OCI-LY7 (cell line): ENCODE measurements at regions not wholly inside any gene's neighbourhood (a gene's known extent, or its start where the extent isn't known, plus 50 kb on each side); places are given as distances from the start of the nearest gene placed in this dataset.

Source experiments
- BruUV-seq: library from RNA; stranded (reverse); fragments of 400-500 nt; replicated peaks from 2 replicates; lab custom pipeline; 2021; lab: Mats Ljungman, UMichigan
- CTCF ChIA-PET: fragments of 300-600 bp; sonication (Branson Sonifier 250); formaldehyde crosslinking; loops from one replicate; lab custom pipeline; 2022; ENCODE audit warnings: antibody characterized with exemption; ENCODE audit not compliant: unreplicated experiment; lab: Charles Lee
- POLR2A ChIA-PET: fragments of 300-600 bp; sonication (Branson Sonifier 250); formaldehyde crosslinking; loops from one replicate; lab custom pipeline; 2022; ENCODE audit warnings: antibody characterized with exemption; lab: Charles Lee
- DNase-seq: peaks from one replicate; pipeline ENCODE4 v3.0.0-alpha.2; 2015; ENCODE audit warnings: low spot score
- H2AFZ ChIP-seq: fragments of 200-600 bp; sonication (generic), shearing (Covaris generic); 2 replicates; pipeline ENCODE4 v1.6.1; 2014; ENCODE audit warnings: mild to moderate bottlenecking, antibody characterized with exemption, low read length, moderate library complexity
- H3K27ac ChIP-seq: fragments of 200-600 bp; sonication (generic); 2 replicates; pipeline ENCODE4 v1.5.1; 2014; ENCODE audit warnings: mixed run types, low read depth, mild to moderate bottlenecking, moderate library complexity, low read length, inconsistent platforms; ENCODE audit not compliant: poor library complexity, severe bottlenecking
- H3K36me3 ChIP-seq: fragments of 200-600 bp; sonication (generic); 2 replicates; pipeline ENCODE4 v1.6.1; 2014; ENCODE audit warnings: mild to moderate bottlenecking, antibody characterized with exemption, low read length, moderate library complexity, mixed read lengths; ENCODE audit not compliant: insufficient read depth
- H3K4me1 ChIP-seq: fragments of 200-600 bp; sonication (generic); 2 replicates; pipeline ENCODE4 v1.5.1; 2014; ENCODE audit warnings: mild to moderate bottlenecking, low read length; ENCODE audit not compliant: insufficient read depth, poor library complexity, severe bottlenecking
- H3K4me2 ChIP-seq: fragments of 200-600 bp; sonication (generic); 2 replicates; pipeline ENCODE4 v1.6.1; 2014; ENCODE audit warnings: mild to moderate bottlenecking, low read length
- H3K4me3 ChIP-seq: fragments of 200-600 bp; sonication (generic); 2 replicates; pipeline ENCODE4 v1.5.1; 2014; ENCODE audit warnings: mild to moderate bottlenecking, low read depth, low read length; ENCODE audit not compliant: poor library complexity, severe bottlenecking
- H3K79me2 ChIP-seq: fragments of 200-600 bp; sonication (generic); 2 replicates; pipeline ENCODE4 v1.6.1; 2016; ENCODE audit warnings: low read depth, mild to moderate bottlenecking, low read length, moderate library complexity, mixed read lengths; ENCODE audit not compliant: insufficient read depth
- H3K9me2 ChIP-seq: fragments of 200-600 bp; sonication (generic); 2 replicates; pipeline ENCODE4 v1.6.1; 2016; ENCODE audit warnings: mild to moderate bottlenecking, low read length, mixed read lengths; ENCODE audit not compliant: insufficient read depth
- H3K9me3 ChIP-seq: fragments of 200-600 bp; sonication (generic); 2 replicates; pipeline ENCODE4 v1.6.1; 2014; ENCODE audit warnings: mild to moderate bottlenecking, mixed run types, low read length, mixed read lengths
- H4K20me1 ChIP-seq: fragments of 200-600 bp; sonication (generic); 2 replicates; pipeline ENCODE4 v1.6.1; 2014; ENCODE audit warnings: mild to moderate bottlenecking, antibody characterized with exemption, low read length, moderate library complexity, mixed read lengths; ENCODE audit not compliant: insufficient read depth
- EZH2phosphoT487 ChIP-seq: fragments of 200-600 bp; sonication (generic); IDR thresholded peaks from 2 replicates; pipeline ENCODE4 v1.6.1; 2018; ENCODE audit warnings: low read depth, borderline replicate concordance, mild to moderate bottlenecking, mixed run types, antibody characterized with exemption, low read length, moderate library complexity, mixed read lengths
- intact Hi-C: fragments of 100-400 bp; cut with micrococcal nuclease; formaldehyde crosslinking; loops from one replicate; pipeline ENCODE4 v1.10.0; 2022; ENCODE audit not compliant: unreplicated experiment
- TF ChIP-seq, protein P1 (sequence below): fragments of 200-600 bp; sonication (generic); conservative IDR thresholded peaks from 2 replicates; pipeline ENCODE4 v1.5.1; 2014; ENCODE audit warnings: mild to moderate bottlenecking, antibody characterized with exemption, low read length, moderate library complexity, mixed read lengths

DNA sequence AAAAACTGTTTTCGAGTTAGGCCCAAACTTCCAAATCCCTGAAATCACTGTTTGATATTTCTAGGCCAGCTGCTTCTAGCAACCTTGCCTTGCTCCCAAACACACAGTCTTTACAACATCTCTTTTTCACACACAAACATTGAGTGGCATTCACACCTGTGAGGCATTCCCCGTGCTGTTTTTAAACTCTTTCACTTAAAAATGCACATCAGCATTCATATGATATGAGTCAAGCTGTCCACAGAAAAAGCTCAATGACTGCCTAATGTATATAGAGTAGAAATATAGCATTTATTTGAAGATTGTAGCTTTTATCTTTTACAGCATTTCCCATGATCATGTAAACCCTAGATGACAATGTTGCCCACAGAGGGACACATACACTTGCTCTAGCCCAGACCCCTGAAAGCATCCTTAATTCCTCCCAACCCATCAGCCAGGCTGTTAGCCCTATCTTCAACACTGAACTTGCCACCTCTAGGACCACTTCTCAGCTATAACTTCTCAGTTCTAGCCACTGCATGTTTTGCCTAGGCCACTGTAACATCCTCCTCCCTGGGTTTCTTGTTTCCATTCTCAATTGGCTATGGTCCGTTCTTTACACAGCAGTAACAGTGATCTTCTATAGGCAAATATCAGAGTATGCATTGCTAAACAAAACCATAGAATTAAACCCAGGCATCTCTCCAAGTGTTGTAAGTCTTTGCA lies 782.6 kb downstream of the DIPK2A start:
- intact Hi-C loops: no loop called here
- Histone ChIP-seq H3K4me3 (no peak overlapping the region), H3K9me3 (no peaks in the 10 kb centered on the region), H3K36me3 (no peaks in the 10 kb centered on the region), H3K27ac (no peak overlapping the region), H2AFZ (no peak overlapping the region), H3K9me2 (no peaks in the 10 kb centered on the region), H3K4me2 (no peak overlapping the region), H4K20me1 (no peaks in the 10 kb centered on the region), H3K79me2 (no peaks in the 10 kb centered on the region), H3K4me1 (no peaks in the 10 kb centered on the region)
- BruUV-seq: no TSS peak
- no peak for TF ChIP-seq EZH2phosphoT487
- TF ChIP-seq, protein P1, sequence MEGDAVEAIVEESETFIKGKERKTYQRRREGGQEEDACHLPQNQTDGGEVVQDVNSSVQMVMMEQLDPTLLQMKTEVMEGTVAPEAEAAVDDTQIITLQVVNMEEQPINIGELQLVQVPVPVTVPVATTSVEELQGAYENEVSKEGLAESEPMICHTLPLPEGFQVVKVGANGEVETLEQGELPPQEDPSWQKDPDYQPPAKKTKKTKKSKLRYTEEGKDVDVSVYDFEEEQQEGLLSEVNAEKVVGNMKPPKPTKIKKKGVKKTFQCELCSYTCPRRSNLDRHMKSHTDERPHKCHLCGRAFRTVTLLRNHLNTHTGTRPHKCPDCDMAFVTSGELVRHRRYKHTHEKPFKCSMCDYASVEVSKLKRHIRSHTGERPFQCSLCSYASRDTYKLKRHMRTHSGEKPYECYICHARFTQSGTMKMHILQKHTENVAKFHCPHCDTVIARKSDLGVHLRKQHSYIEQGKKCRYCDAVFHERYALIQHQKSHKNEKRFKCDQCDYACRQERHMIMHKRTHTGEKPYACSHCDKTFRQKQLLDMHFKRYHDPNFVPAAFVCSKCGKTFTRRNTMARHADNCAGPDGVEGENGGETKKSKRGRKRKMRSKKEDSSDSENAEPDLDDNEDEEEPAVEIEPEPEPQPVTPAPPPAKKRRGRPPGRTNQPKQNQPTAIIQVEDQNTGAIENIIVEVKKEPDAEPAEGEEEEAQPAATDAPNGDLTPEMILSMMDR: no peak
- ChIA-PET CTCF (no interaction called here), POLR2A (no interaction called here)
- no peak for DNase-seq

DNA sequence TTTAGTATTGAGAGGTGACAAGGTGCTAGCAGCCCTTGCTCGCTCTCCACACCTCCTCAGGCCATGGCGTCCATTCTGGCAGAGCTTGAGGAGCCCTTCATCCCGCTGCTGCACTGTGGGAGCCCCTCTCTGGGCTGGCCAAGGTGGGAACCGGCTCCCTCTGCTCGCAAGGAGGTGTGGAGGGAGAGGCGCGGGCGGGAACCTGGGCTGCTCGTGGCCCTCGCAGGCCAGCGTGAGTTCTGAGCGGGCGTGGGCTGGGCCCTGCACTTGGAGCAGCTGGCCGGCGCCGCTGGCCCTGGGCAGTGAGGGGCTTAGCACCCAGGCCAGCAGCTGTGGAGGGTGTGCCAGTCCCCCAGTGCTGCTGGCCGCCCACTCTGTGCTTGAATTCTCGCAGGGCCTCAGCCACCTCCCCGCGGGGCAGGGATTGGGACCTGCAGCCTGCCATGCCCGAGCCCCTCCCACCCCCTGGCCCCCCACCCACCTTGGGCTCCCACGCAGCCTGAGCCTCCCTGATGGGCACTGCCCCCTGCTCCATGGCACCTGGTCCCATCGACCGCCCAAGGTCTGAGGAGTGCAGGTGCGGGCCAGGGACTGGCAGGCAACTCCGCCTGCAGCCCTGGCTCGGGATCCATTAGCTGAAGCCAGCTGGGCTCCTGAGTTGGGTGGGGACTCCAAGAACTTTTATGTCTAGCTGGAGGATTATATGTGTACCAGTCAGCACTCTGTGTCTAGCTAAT lies 785.2 kb downstream of the DIPK2A start:
- ChIA-PET CTCF (no interaction called here), POLR2A (interaction anchor here (0.7 kb wide), 1 partner anchor 704 kb away, joined by 3 read pairs; no protein-coding TSS in a partner anchor)
- Histone ChIP-seq H3K4me3 (no peak overlapping the region), H3K9me2 (no peaks in the 10 kb centered on the region), H3K4me1 (no peaks in the 10 kb centered on the region), H3K4me2 (no peak overlapping the region), H3K27ac (no peak overlapping the region), H2AFZ (no peak overlapping the region), H4K20me1 (no peaks in the 10 kb centered on the region), H3K9me3 (no peaks in the 10 kb centered on the region), H3K36me3 (no peaks in the 10 kb centered on the region), H3K79me2 (no peaks in the 10 kb centered on the region)
- intact Hi-C loops: no loop called here
- no peak for TF ChIP-seq EZH2phosphoT487
- TF ChIP-seq, protein P1: no peak
- no TSS peak for BruUV-seq
- no peak for DNase-seq

DNA sequence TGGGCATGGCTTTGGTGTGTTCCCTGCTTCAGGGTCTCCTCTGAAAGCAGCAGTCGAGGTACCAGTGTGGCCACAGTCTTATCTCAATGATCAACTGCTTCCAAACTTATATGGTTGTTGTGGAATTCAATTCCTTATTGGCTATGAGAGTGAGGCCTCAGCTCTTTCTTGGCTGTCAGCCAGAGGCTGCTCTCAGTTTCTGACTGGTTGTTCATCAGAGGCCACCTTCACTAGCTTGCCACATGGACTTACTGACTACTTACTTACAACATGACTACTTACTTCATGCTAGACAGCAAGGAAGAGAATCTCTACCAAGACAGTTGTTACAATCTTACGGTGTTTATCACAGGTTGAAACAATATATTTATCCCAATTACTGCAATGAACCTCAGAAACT lies 789.2 kb downstream of the DIPK2A start:
- intact Hi-C loops: no loop called here
- H3K9me2 ChIP-seq: no peaks in the 10 kb centered on the region
- no peaks in the 10 kb centered on the region for H4K20me1 ChIP-seq
- POLR2A ChIA-PET: no interaction called here
- BruUV-seq: no TSS peak
- no peak overlapping the region for H2AFZ ChIP-seq
- DNase-seq: no peak
- TF ChIP-seq, protein P1: no peak
- TF ChIP-seq EZH2phosphoT487: no peak
- no peak overlapping the region for H3K4me2 ChIP-seq
- no peaks in the 10 kb centered on the region for H3K9me3 ChIP-seq
- H3K4me3 ChIP-seq: no peak overlapping the region
- H3K79me2 ChIP-seq: no peaks in the 10 kb centered on the region
- H3K4me1 ChIP-seq: no peaks in the 10 kb centered on the region
- no peaks in the 10 kb centered on the region for H3K36me3 ChIP-seq
- CTCF ChIA-PET: no interaction called here
- H3K27ac ChIP-seq: no peak overlapping the region
